Neural cell (in vitro differentiated cells): ENCODE measurements at regions not wholly inside any gene's neighbourhood (a gene's known extent, or its start where the extent isn't known, plus 50 kb on each side); places are given as distances from the start of the nearest gene placed in this dataset.

Experiments
- H2AFZ ChIP-seq: fragments of 200-600, 300-800 bp; sonication (generic), shearing (Covaris generic); 2 replicates; pipeline ENCODE4 v1.6.0; 2014; ENCODE audit warnings: low read depth, mild to moderate bottlenecking, antibody characterized with exemption, low read length, moderate library complexity
- H3F3A ChIP-seq: fragments of 200-600 bp; shearing (Covaris generic); 2 replicates; pipeline ENCODE4 v1.6.1; 2016; ENCODE audit warnings: mild to moderate bottlenecking, moderate library complexity, mixed read lengths, antibody characterized with exemption, low read length; ENCODE audit not compliant: insufficient read depth, poor library complexity, severe bottlenecking
- H3K27ac ChIP-seq: fragments of 200-600, 300-800 bp; sonication (generic), shearing (Covaris generic); 2 replicates; pipeline ENCODE4 v1.5.1; 2014; ENCODE audit warnings: mild to moderate bottlenecking, low read length, moderate library complexity
- H3K27me3 ChIP-seq: fragments of 300-800, 200-600 bp; sonication (generic), shearing (Covaris generic); 2 replicates; pipeline ENCODE4 v1.6.0; 2014; ENCODE audit warnings: mild to moderate bottlenecking, low read depth, low read length, moderate library complexity; ENCODE audit not compliant: insufficient read depth
- H3K36me3 ChIP-seq: fragments of 300-800, 200-600 bp; sonication (generic), shearing (Covaris generic); 2 replicates; pipeline ENCODE4 v1.5.1; 2014; ENCODE audit warnings: mild to moderate bottlenecking, antibody characterized with exemption, low read length, moderate library complexity; ENCODE audit not compliant: insufficient read depth
- H3K4me2 ChIP-seq: fragments of 300-800, 200-600 bp; sonication (generic), shearing (Covaris generic); 2 replicates; pipeline ENCODE4 v1.6.0; 2014; ENCODE audit warnings: mild to moderate bottlenecking, low read length
- H3K4me3 ChIP-seq: fragments of 300-800, 200-600 bp; sonication (generic), shearing (Covaris generic); 2 replicates; pipeline ENCODE4 v1.5.1; 2014; ENCODE audit warnings: mild to moderate bottlenecking, low read length, moderate library complexity
- H3K79me2 ChIP-seq: fragments of 200-600 bp; shearing (Covaris generic); replicated peaks from 2 replicates; pipeline ENCODE4 v1.6.0; 2014; ENCODE audit warnings: mild to moderate bottlenecking, low read length, moderate library complexity; ENCODE audit not compliant: insufficient read depth
- H3K9ac ChIP-seq: fragments of 300-800, 200-600 bp; sonication (generic), shearing (Covaris generic); 2 replicates; pipeline ENCODE4 v1.6.1; 2016; ENCODE audit warnings: mild to moderate bottlenecking, low read length, mixed read lengths
- H3K9me2 ChIP-seq: fragments of 200-600 bp; shearing (Covaris generic); 2 replicates; pipeline ENCODE4 v1.6.1; 2016; ENCODE audit warnings: mild to moderate bottlenecking, low read length, mixed read lengths; ENCODE audit not compliant: insufficient read depth
- H3K9me3 ChIP-seq: fragments of 200-600, 300-800 bp; sonication (generic), shearing (Covaris generic); 2 replicates; pipeline ENCODE4 v1.6.1; 2016; ENCODE audit warnings: mild to moderate bottlenecking, mixed run types, low read length, moderate library complexity, mixed read lengths
- H4K20me1 ChIP-seq: fragments of 200-600 bp; shearing (Covaris generic); 2 replicates; pipeline ENCODE4 v1.6.1; 2016; ENCODE audit warnings: mild to moderate bottlenecking, mixed run types; ENCODE audit not compliant: insufficient read depth
- EP300 ChIP-seq: fragments of 450-650 bp; conservative IDR thresholded peaks from 2 replicates; pipeline ENCODE4 v1.6.1; 2014; ENCODE audit warnings: antibody characterized with exemption, mild to moderate bottlenecking, moderate library complexity; ENCODE audit not compliant: poor library complexity, severe bottlenecking
- EZH2 ChIP-seq: fragments of 200-600, 300-800 bp; shearing (Covaris generic), sonication (generic); IDR thresholded peaks from 2 replicates; pipeline ENCODE4 v1.6.1; 2014; ENCODE audit warnings: antibody characterized with exemption, low read length, borderline replicate concordance, mild to moderate bottlenecking; ENCODE audit not compliant: insufficient read depth, poor library complexity, severe bottlenecking
- MXI1 ChIP-seq: fragments of 450-650 bp; conservative IDR thresholded peaks from 2 replicates; pipeline ENCODE4 v1.6.1; 2014; ENCODE audit warnings: antibody characterized with exemption, mild to moderate bottlenecking; ENCODE audit not compliant: poor library complexity, severe bottlenecking
- POLR2AphosphoS5 ChIP-seq: IDR thresholded peaks from 2 replicates; pipeline ENCODE4 v1.6.1; 2012
- RAD21 ChIP-seq: fragments of 450-650 bp; conservative IDR thresholded peaks from 2 replicates; pipeline ENCODE4 v1.6.1; 2014; ENCODE audit warnings: antibody characterized with exemption, mild to moderate bottlenecking, moderate library complexity
- SMC3 ChIP-seq: fragments of 450-650 bp; conservative IDR thresholded peaks from 2 replicates; pipeline ENCODE4 v1.6.1; 2014; ENCODE audit warnings: antibody characterized with exemption, mild to moderate bottlenecking, moderate library complexity; ENCODE audit not compliant: poor library complexity
- TAF1 ChIP-seq: IDR thresholded peaks from 2 replicates; pipeline ENCODE4 v1.6.1; 2012; ENCODE audit warnings: low read depth
- TF ChIP-seq, protein P1 (sequence below): fragments of 450-650 bp; IDR thresholded peaks from 2 replicates; pipeline ENCODE4 v1.5.1; 2014; ENCODE audit warnings: antibody characterized with exemption, mild to moderate bottlenecking, moderate library complexity; ENCODE audit not compliant: poor library complexity, severe bottlenecking
- TF ChIP-seq, protein P2 (sequence below): IDR thresholded peaks from 2 replicates; pipeline ENCODE4 v1.6.1; 2012; ENCODE audit warnings: borderline replicate concordance

DNA sequence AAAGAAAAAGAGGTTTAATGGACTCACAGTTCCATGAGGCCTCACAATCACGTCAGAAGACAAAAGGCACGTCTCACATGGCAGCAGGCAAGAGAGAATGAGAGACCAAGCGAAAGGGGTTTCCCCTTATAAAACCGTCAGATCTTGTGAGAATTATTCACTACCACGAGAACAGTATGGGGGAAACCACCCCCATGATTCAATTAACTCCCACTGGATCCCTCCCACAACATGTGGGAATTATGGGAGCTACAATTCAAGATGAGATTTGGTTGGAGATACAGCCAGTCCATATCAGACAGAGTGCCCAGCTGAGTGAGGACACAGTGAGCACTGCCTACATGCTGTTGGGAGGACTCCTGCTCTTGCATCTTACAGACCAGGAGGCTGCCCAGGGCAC is 148.4 kb downstream of the TEX36 start:
- H3K27ac ChIP-seq: no peak overlapping the region
- no peaks in the 10 kb centered on the region for H4K20me1 ChIP-seq
- no peaks in the 10 kb centered on the region for H3K9me3 ChIP-seq
- H3K4me3 ChIP-seq: no peak overlapping the region
- TF ChIP-seq, protein P1, sequence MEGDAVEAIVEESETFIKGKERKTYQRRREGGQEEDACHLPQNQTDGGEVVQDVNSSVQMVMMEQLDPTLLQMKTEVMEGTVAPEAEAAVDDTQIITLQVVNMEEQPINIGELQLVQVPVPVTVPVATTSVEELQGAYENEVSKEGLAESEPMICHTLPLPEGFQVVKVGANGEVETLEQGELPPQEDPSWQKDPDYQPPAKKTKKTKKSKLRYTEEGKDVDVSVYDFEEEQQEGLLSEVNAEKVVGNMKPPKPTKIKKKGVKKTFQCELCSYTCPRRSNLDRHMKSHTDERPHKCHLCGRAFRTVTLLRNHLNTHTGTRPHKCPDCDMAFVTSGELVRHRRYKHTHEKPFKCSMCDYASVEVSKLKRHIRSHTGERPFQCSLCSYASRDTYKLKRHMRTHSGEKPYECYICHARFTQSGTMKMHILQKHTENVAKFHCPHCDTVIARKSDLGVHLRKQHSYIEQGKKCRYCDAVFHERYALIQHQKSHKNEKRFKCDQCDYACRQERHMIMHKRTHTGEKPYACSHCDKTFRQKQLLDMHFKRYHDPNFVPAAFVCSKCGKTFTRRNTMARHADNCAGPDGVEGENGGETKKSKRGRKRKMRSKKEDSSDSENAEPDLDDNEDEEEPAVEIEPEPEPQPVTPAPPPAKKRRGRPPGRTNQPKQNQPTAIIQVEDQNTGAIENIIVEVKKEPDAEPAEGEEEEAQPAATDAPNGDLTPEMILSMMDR: no peak
- TF ChIP-seq EZH2 (no peak), EP300 (no peak), TAF1 (no peak), RAD21 (no peak), MXI1 (no peak), POLR2AphosphoS5 (no peak), SMC3 (no peak)
- TF ChIP-seq, protein P2, sequence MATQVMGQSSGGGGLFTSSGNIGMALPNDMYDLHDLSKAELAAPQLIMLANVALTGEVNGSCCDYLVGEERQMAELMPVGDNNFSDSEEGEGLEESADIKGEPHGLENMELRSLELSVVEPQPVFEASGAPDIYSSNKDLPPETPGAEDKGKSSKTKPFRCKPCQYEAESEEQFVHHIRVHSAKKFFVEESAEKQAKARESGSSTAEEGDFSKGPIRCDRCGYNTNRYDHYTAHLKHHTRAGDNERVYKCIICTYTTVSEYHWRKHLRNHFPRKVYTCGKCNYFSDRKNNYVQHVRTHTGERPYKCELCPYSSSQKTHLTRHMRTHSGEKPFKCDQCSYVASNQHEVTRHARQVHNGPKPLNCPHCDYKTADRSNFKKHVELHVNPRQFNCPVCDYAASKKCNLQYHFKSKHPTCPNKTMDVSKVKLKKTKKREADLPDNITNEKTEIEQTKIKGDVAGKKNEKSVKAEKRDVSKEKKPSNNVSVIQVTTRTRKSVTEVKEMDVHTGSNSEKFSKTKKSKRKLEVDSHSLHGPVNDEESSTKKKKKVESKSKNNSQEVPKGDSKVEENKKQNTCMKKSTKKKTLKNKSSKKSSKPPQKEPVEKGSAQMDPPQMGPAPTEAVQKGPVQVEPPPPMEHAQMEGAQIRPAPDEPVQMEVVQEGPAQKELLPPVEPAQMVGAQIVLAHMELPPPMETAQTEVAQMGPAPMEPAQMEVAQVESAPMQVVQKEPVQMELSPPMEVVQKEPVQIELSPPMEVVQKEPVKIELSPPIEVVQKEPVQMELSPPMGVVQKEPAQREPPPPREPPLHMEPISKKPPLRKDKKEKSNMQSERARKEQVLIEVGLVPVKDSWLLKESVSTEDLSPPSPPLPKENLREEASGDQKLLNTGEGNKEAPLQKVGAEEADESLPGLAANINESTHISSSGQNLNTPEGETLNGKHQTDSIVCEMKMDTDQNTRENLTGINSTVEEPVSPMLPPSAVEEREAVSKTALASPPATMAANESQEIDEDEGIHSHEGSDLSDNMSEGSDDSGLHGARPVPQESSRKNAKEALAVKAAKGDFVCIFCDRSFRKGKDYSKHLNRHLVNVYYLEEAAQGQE: no peak
- no peaks in the 10 kb centered on the region for H3K36me3 ChIP-seq
- H2AFZ ChIP-seq: no peak overlapping the region
- H3K9ac ChIP-seq: no peak overlapping the region
- H3F3A ChIP-seq: no peaks in the 10 kb centered on the region
- no peaks in the 10 kb centered on the region for H3K79me2 ChIP-seq
- no peaks in the 10 kb centered on the region for H3K9me2 ChIP-seq
- no peak overlapping the region for H3K4me2 ChIP-seq
- H3K27me3 ChIP-seq: no peaks in the 10 kb centered on the region

DNA sequence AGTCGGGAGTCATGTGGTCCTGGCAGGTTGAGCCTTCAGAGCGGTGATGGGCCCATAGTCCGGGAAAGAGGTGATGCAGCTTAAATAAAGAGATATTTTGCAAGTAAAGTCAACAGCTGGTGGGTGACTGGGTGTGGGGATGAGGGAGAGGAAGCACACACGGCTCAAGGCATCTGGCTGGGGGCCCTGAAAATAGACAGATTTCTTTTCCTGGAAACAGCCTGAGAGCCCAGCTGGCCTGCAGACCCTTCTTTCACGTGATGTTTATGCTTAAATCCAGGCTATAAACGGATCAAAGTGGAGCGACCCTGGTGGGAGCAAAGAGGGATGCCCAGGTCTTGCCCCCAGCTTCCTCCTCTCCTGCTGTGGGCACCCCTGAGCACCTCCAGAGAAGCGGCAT is 149.1 kb downstream of the TEX36 start:
- Histone ChIP-seq H3K4me3 (no peak overlapping the region), H3K9ac (no peak overlapping the region), H3K9me3 (no peaks in the 10 kb centered on the region), H3K36me3 (no peaks in the 10 kb centered on the region), H3K9me2 (no peaks in the 10 kb centered on the region), H2AFZ (no peak overlapping the region), H4K20me1 (no peaks in the 10 kb centered on the region), H3K27me3 (no peaks in the 10 kb centered on the region), H3F3A (no peaks in the 10 kb centered on the region), H3K4me2 (no peak overlapping the region), H3K79me2 (no peaks in the 10 kb centered on the region), H3K27ac (no peak overlapping the region)
- TF ChIP-seq, protein P2: no peak
- TF ChIP-seq, protein P1: no peak
- TF ChIP-seq EZH2 (no peak), MXI1 (no peak), SMC3 (no peak), TAF1 (no peak), POLR2AphosphoS5 (no peak), EP300 (no peak), RAD21 (no peak)
